Embryonic facial prominence (tissue), 1 donor: ENCODE measurements at regions not wholly inside any gene's neighbourhood (a gene's known extent, or its start where the extent isn't known, plus 50 kb on each side); places are given as distances from the start of the nearest gene placed in this dataset.

Experiments
- DNase-seq: peaks from one replicate; pipeline ENCODE4 v3.0.0-alpha.2; 2016; ENCODE audit errors: extremely low spot score

DNA sequence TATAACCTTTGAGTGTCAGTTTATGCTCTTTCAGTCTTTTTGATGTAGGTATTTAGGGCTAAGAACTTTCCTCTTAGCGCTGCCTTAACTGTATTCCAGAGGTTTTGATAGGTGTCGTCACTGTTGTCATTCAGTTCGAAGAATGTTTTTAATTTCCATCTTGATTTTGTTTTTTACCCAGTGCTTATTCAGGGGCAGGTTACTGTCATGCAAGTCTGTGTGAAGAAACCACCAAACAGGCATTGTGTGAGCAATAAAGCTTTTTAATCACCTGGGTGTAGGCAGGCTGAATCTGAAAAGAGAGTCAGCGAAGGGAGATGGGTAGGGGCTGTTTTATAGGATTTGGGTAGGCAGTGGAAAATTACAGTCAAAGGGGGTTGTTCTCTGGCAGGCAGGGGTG, 142.0 kb upstream of the USP9Y start:
- DNase-seq, result no peak

- no peak for DNase-seq
These were observed 124.8 kb upstream of the USP9Y start for GRCh38 chrY:12576278-12576677.

DNA sequence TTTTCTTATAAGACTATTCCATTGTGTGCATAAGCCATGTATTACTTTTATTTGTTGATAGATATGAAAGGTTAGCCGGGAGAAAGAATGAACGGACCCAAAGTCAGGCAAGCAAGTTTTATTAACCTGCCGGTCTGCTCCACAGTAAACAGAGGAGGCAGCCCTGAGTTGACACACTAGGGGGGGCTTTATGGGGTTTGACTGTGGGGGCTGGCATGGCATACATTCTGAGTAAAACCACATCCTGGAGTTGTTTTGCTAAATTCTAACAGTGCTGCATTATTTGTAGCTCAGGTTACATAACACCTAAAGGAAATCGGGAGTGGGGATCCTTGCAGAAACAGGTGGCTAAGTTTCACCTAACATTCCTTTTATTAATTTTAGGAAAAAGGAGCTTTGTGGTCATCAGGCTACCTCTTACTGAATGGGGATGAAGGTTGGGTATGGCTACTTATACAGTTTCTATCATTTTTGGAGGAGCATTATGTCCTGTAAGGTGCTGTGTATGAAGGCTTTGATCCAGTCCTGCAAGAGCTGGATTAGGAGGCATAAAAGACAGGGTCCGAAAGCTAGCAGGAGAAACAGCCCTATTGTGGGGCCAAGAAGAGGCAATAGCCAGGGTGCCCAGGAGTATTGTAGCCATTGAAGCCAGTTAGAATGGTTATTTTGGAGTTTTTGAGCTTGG, 107.4 kb upstream of the USP9Y start:
- no peak for DNase-seq

- no peak for DNase-seq
These were observed 102.2 kb upstream of the USP9Y start for GRCh38 chrY:12598783-12599182.

DNA sequence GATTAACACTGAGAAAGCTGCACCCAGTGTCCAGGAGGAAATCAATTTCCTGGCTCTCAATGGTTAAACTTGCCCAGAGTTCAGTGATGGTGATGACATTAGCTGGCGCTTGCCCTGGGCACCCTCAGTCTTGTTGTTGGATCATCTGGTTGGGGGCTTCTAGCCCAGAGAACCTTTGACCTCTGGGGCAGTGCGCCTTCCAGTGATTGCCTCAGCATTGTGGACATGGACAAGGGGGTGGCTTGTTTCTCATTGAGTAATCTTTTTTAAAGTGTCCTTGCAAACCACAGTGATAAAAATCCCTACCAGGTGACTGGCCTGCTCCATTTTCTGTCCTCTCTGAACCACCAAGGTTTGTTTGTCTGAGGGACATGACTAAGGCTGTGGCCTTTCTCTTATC, 95.6 kb upstream of the USP9Y start:
- no peak for DNase-seq

DNA sequence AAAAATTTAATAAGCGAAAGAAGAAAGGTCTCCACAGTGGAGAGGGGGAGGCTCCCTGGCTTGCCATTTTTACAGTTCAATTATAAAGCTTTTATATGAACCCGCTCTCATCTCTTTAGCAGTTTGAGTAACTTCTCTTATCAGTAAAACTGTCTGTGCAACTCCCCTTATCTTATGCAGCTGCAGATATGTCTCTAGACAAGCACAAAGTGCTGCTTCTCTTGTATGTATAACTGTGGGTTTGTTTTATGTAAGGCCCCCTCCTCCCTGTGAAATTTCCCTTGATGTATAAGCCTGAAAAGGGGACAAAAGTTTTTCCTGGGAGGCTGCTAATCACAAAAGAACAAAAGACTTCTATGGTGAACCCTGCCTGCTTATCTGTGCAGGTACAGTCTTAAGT, 90.2 kb upstream of the USP9Y start:
- no peak for DNase-seq

- DNase-seq, result no peak
These were observed 85.1 kb upstream of the USP9Y start for GRCh38 chrY:12615733-12616446.

DNA sequence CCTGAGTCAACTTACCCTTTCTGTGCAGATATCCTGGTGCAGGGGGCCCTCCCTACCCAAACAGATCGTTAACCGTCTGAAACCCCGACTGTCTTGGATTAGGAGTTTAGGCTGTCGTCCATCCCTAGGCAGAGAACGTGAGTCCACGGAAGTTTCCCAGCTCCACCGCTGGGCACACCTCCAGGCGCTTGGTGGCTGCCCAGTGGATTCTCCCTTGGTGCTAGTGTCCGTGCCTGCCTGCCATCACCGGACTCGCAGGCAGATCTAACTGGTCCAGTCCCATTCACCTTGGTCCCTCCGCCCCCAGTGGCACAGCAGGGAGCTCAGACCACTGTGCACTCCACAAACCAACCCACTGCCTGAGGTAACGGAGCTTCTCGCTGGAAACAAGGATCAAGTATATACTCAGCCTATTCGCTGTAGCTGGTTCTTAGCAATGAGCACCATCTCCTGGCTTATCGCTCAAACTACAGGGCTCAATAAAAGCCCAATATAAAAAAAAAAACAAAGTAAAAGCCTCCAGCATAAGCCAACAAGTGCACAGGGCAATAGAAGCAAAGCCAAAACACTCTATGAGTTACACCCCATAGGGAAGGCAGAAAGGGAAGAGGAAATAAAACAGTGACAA, 79.5 kb upstream of the USP9Y start:
- DNase-seq, result no peak

- DNase-seq, result no peak
These were observed 77.8 kb upstream of the USP9Y start for GRCh38 chrY:12623204-12623603.

DNA sequence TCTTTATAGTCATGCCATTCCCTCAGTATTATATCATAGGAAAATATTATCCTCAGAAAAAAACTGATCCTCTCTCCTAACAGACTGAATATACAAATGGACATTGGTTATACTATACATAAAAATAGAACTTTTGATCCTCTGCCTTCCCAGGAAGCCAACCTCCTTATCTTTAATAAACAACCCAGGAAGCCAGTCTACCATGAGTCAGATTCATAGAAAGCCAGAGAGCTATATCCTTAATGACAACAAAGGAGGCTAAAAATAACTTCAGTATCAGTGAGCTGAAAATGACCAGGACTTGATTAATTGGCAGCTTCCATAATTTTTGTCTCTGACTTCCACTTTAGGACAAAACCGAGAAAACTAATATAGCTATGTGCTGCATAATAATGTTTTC, 58.0 kb upstream of the USP9Y start:
- DNase-seq, result no peak

DNA sequence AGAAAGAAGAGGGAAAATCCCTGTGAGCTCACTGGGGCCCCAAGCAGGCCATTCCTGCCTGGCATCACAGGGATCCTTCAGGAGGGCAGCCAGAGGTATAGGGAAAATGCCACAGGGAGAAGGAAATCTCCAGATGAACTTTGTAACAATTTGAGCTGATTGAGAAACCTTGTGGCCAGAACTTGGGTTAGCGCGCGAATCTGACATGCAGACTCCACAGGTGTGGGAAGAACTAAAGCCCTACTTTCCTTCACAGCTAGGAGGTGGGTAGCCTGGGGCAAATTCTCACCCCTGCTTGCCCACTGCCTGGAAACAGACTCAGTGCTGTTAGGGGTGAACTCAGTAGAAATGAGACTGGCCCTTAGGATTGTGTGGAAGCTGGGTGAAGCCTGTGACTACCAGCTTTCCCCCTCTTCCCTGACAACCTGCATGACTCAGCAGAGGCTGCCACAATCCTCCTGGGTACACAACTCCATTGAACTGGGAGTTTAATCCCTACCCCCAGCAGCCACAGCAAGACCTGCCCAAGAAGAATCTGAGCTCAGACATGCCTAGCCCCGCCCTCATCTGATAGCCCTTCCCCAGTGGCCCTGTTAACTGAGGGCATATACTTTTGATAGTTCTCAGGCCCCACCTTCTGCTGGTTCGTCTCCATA, 57.2 kb upstream of the USP9Y start:
- DNase-seq, result no peak

GRCh38 chrY:12651095-12651494, 49.9 kb upstream of the USP9Y start:
- no peak for DNase-seq
